H1 (cell line): ENCODE measurements at regions not wholly inside any gene's neighbourhood (a gene's known extent, or its start where the extent isn't known, plus 50 kb on each side); places are given as distances from the start of the nearest gene placed in this dataset.

Experiments used
- CTCF ChIA-PET: fragments of 300-600 bp; sonication (Branson Sonifier 250); formaldehyde crosslinking; loops from one replicate; lab custom pipeline; 2021; ENCODE audit not compliant: partially characterized antibody; lab: Charles Lee
- POLR2A ChIA-PET: fragments of 300-600 bp; sonication (Branson Sonifier 250); formaldehyde crosslinking; loops from one replicate; lab custom pipeline; 2021; ENCODE audit warnings: inconsistent platforms; ENCODE audit not compliant: partially characterized antibody; lab: Charles Lee
- DNase-seq, 2 experiments: peaks; one replicate each; pipeline versions ENCODE4 v3.0.0 to v3.0.0-alpha.2; 2010 to 2022; ENCODE audit warnings: low spot score in 2 of 2, low read depth in 1 of 2, mixed read lengths in 1 of 2
- FAIRE-seq: peaks from 2 replicates; lab custom pipeline; 2011; peaks lifted over from hg19 to GRCh38; lab: Jason Lieb, UNC
- H2AFZ ChIP-seq: 2 replicates; pipeline ENCODE4 v1.8.1; 2012; ENCODE audit warnings: low read length, inconsistent platforms
- H2AK5ac ChIP-seq: 2 replicates; pipeline ENCODE4 v1.6.1; 2013; ENCODE audit warnings: low read depth, low read length
- H2BK120ac ChIP-seq: replicated peaks from 2 replicates; pipeline ENCODE3; 2013; ENCODE audit warnings: low read depth, low read length, inconsistent platforms
- H2BK12ac ChIP-seq: 2 replicates; pipeline ENCODE4 v1.6.1; 2013; ENCODE audit warnings: low read depth, low read length
- H2BK15ac ChIP-seq: 2 replicates; pipeline ENCODE4 v1.6.1; 2013; ENCODE audit warnings: low read length
- H2BK20ac ChIP-seq: 2 replicates; pipeline ENCODE4 v1.6.1; 2013; ENCODE audit warnings: low read length
- H2BK5ac ChIP-seq: 2 replicates; pipeline ENCODE4 v1.6.1; 2013; ENCODE audit warnings: low read depth, low read length
- H3K14ac ChIP-seq: 2 replicates; pipeline ENCODE4 v1.6.1; 2013; ENCODE audit warnings: inconsistent platforms; ENCODE audit not compliant: insufficient read length
- H3K18ac ChIP-seq: 2 replicates; pipeline ENCODE4 v1.6.1; 2013; ENCODE audit warnings: low read length; ENCODE audit errors: extremely low read depth
- H3K23ac ChIP-seq: 2 replicates; pipeline ENCODE4 v1.6.1; 2013; ENCODE audit warnings: inconsistent platforms; ENCODE audit not compliant: insufficient read length
- H3K23me2 ChIP-seq: 2 replicates; pipeline ENCODE4 v1.6.1; 2013; ENCODE audit warnings: low read depth, low read length
- H3K27ac ChIP-seq: 2 replicates; pipeline ENCODE4 v1.6.1; 2011; ENCODE audit warnings: low read depth, low read length, inconsistent platforms
- H3K27me3 ChIP-seq, 4 experiments: replicated peaks in 1 of 4; 1 replicate in 1 of 4; 2 replicates in 3 of 4; pipeline versions ENCODE4 v1.6.1 to v1.8.1; 2011 to 2013; ENCODE audit warnings: low read length in 3 of 4, mild to moderate bottlenecking in 3 of 4, inconsistent platforms in 2 of 4, mixed read lengths in 2 of 4, moderate library complexity in 1 of 4; ENCODE audit not compliant: control insufficient read depth in 3 of 4, insufficient read depth in 3 of 4; ENCODE audit errors: extremely low read depth in 1 of 4
- H3K36me3 ChIP-seq, 4 experiments: 2 replicates each; pipeline versions ENCODE4 v1.6.1 to v1.8.1; 2011 to 2013; ENCODE audit warnings: mild to moderate bottlenecking in 4 of 4, low read length in 3 of 4, moderate library complexity in 2 of 4, control low read depth in 1 of 4, inconsistent platforms in 1 of 4; ENCODE audit not compliant: insufficient read depth in 4 of 4, control insufficient read depth in 2 of 4
- H3K4ac ChIP-seq: replicated peaks from 2 replicates; pipeline ENCODE3; 2013; ENCODE audit warnings: low read length, low read depth, mixed read lengths, inconsistent platforms; ENCODE audit not compliant: insufficient read length
- H3K4me1 ChIP-seq, 4 experiments: replicated peaks in 1 of 4; 1 replicate in 1 of 4; 2 replicates in 3 of 4; pipeline versions ENCODE4 v1.6.1 to v1.8.1; 2011 to 2013; ENCODE audit warnings: low read length in 3 of 4, inconsistent platforms in 2 of 4, mixed read lengths in 1 of 4; ENCODE audit not compliant: insufficient read depth in 4 of 4, control insufficient read depth in 3 of 4
- H3K4me2 ChIP-seq, 2 experiments: 2 replicates each; pipeline versions ENCODE4 v1.6.1 to v1.8.1; 2011 to 2013; ENCODE audit warnings: low read depth in 2 of 2, low read length in 2 of 2, control low read depth in 1 of 2, inconsistent platforms in 1 of 2, mild to moderate bottlenecking in 1 of 2; ENCODE audit not compliant: insufficient read depth in 1 of 2
- H3K4me3 ChIP-seq, 4 experiments: fragments of 200-600, 300-600 bp in 1 of 4; sonication (generic), shearing (Covaris generic), sonication (Bioruptor Twin) in 1 of 4; 2 replicates each; pipeline versions ENCODE4 v1.5.1 to v1.8.1; 2011 to 2016; ENCODE audit warnings: low read length in 4 of 4, low read depth in 3 of 4, control low read depth in 2 of 4, inconsistent platforms in 2 of 4, mild to moderate bottlenecking in 2 of 4, mixed read lengths in 1 of 4, moderate library complexity in 1 of 4; ENCODE audit not compliant: insufficient read depth in 2 of 4; ENCODE audit errors: extremely low read depth in 1 of 4
- H3K56ac ChIP-seq: replicated peaks from 2 replicates; pipeline ENCODE3; 2013; ENCODE audit warnings: low read depth, mild to moderate bottlenecking, mixed read lengths, low read length, inconsistent platforms; ENCODE audit not compliant: insufficient read length
- H3K79me1 ChIP-seq: 2 replicates; pipeline ENCODE4 v1.6.1; 2013; ENCODE audit warnings: low read depth, low read length, control low read depth
- H3K79me2 ChIP-seq, 2 experiments: 2 replicates each; pipeline versions ENCODE4 v1.6.1 to v1.8.1; 2012 to 2013; ENCODE audit warnings: low read length in 2 of 2, mild to moderate bottlenecking in 2 of 2, inconsistent platforms in 1 of 2; ENCODE audit not compliant: insufficient read depth in 2 of 2, control insufficient read depth in 1 of 2
- H3K9ac ChIP-seq, 4 experiments: replicated peaks in 1 of 4; 1 replicate in 1 of 4; 2 replicates in 3 of 4; pipeline versions ENCODE4 v1.6.1 to v1.8.1; 2011 to 2013; ENCODE audit warnings: low read depth in 3 of 4, low read length in 3 of 4, control low read depth in 2 of 4, mild to moderate bottlenecking in 2 of 4, moderate library complexity in 2 of 4, inconsistent platforms in 1 of 4; ENCODE audit errors: extremely low read depth in 1 of 4
- H3K9me3 ChIP-seq, 2 experiments: 2 replicates each; pipeline versions ENCODE4 v1.6.1 to v1.8.1; 2012 to 2013; ENCODE audit warnings: mild to moderate bottlenecking in 2 of 2, moderate library complexity in 2 of 2, control low read depth in 1 of 2, inconsistent platforms in 1 of 2, low read depth in 1 of 2, low read length in 1 of 2, mixed read lengths in 1 of 2; ENCODE audit not compliant: insufficient read depth in 2 of 2
- H4K20me1 ChIP-seq, 2 experiments: replicated peaks in 1 of 2; 2 replicates each; pipeline versions ENCODE3 to v1.8.1; 2011 to 2013; ENCODE audit warnings: inconsistent platforms in 2 of 2, low read length in 2 of 2, mild to moderate bottlenecking in 1 of 2; ENCODE audit not compliant: insufficient read depth in 2 of 2, control insufficient read depth in 1 of 2
- H4K5ac ChIP-seq: 2 replicates; pipeline ENCODE4 v1.6.1; 2013; ENCODE audit warnings: low read length, low read depth, mixed read lengths, inconsistent platforms; ENCODE audit not compliant: insufficient read length
- H4K8ac ChIP-seq: 2 replicates; pipeline ENCODE4 v1.8.0; 2013; ENCODE audit warnings: mild to moderate bottlenecking, moderate library complexity, low read length, inconsistent platforms; ENCODE audit not compliant: insufficient read depth; ENCODE audit errors: extremely low read depth
- H4K91ac ChIP-seq: replicated peaks from 2 replicates; pipeline ENCODE3; 2013; ENCODE audit warnings: low read length, mixed read lengths, inconsistent platforms; ENCODE audit not compliant: insufficient read length
- BACH1 ChIP-seq: IDR thresholded peaks from 2 replicates; pipeline ENCODE4 v1.6.1; 2012; ENCODE audit warnings: low read length, improper control_type of control experiment
- CBX8 ChIP-seq: fragments of 300-800, 300-1000 bp; sonication (generic); IDR thresholded peaks from 2 replicates; pipeline ENCODE4 v1.7.1; 2016; ENCODE audit warnings: low read depth, low read length, borderline replicate concordance
- EZH2 ChIP-seq: fragments of 200-600 bp; sonication (generic); IDR thresholded peaks from 2 replicates; pipeline ENCODE4 v1.7.1; 2012; ENCODE audit warnings: low read depth, mild to moderate bottlenecking, moderate library complexity, low read length, inconsistent platforms; ENCODE audit not compliant: severe bottlenecking
- HDAC6 ChIP-seq: IDR thresholded peaks from one replicate; pipeline ENCODE4 v1.7.1; 2012; ENCODE audit warnings: low read depth, mild to moderate bottlenecking, inconsistent platforms, low read length, moderate library complexity
- JUN ChIP-seq: IDR thresholded peaks from 2 replicates; pipeline ENCODE4 v1.6.1; 2011; ENCODE audit warnings: low read depth, mild to moderate bottlenecking, improper control_type of control experiment, low read length
- JUND ChIP-seq: IDR thresholded peaks from 2 replicates; pipeline ENCODE4 v1.6.1; 2011; ENCODE audit warnings: mild to moderate bottlenecking, improper control_type of control experiment, low read length
- NANOG ChIP-seq: IDR thresholded peaks from 2 replicates; pipeline ENCODE4 v1.6.1; 2011; ENCODE audit warnings: low read length, low read depth, mild to moderate bottlenecking, inconsistent platforms; ENCODE audit not compliant: insufficient read depth, poor library complexity, severe bottlenecking
- NRF1 ChIP-seq: IDR thresholded peaks from 2 replicates; pipeline ENCODE4 v1.6.1; 2011; ENCODE audit warnings: mild to moderate bottlenecking, low read depth, low read length, improper control_type of control experiment
- SIN3A ChIP-seq, 2 experiments: IDR thresholded peaks in 1 of 2; conservative IDR thresholded peaks in 1 of 2; 2 replicates each; pipeline ENCODE4 v1.6.1; 2011 to 2012; ENCODE audit warnings: low read length in 2 of 2, improper control_type of control experiment in 1 of 2, low read depth in 1 of 2, mild to moderate bottlenecking in 1 of 2
- TAF1 ChIP-seq: IDR thresholded peaks from 2 replicates; pipeline ENCODE4 v1.6.1; 2011; ENCODE audit warnings: mild to moderate bottlenecking, low read depth, low read length
- WGBS, 2 experiments: shearing (Covaris generic) in 1 of 2; methylation state at CpG; one replicate each; pipeline versions ENCODE4 v1.1.6 to v1.1.7; 2013 to 2015; ENCODE audit warnings: low lambda C conversion rate in 2 of 2, mixed read lengths in 2 of 2, inconsistent platforms in 1 of 2, low coverage in 1 of 2, missing lambda C conversion rate in 1 of 2; ENCODE audit not compliant: insufficient replicate concordance in 2 of 2, insufficient coverage in 1 of 2, insufficient read length in 1 of 2; ENCODE audit errors: extremely low coverage in 1 of 2, missing lambda C conversion rate in 1 of 2; 5-methylcytosine and 5-hydroxymethylcytosine counted together

GRCh38 chr5:135110785-135111596 is 77.0 kb upstream of the PITX1 start:
- Histone ChIP-seq H3K79me1 (no peaks in the 10 kb centered on the region), H2BK20ac (no peak overlapping the region), H3K4me3 (no peak overlapping the region), H3K9me3 (no peaks in the 10 kb centered on the region), H3K4me1 (no peaks in the 10 kb centered on the region), H3K27me3 (0 out of 7 replicates have a peak, but pooled peaks cover 0 to 3% (median 0%) of the 10 kb centered on the region in 4 experiments), H3K18ac (no peak overlapping the region), H4K91ac (no peak overlapping the region), H2BK15ac (no peak overlapping the region), H3K23me2 (no peaks in the 10 kb centered on the region), H2BK5ac (no peak overlapping the region), H3K56ac (no peak overlapping the region), H2BK12ac (no peak overlapping the region), H3K4me2 (no peak overlapping the region), H3K27ac (no peak overlapping the region), H2AK5ac (no peak overlapping the region), H4K20me1 (no peaks in the 10 kb centered on the region), H4K8ac (no peak overlapping the region), H3K79me2 (no peaks in the 10 kb centered on the region), H3K36me3 (no peaks in the 10 kb centered on the region), H4K5ac (no peak overlapping the region), H3K14ac (no peak overlapping the region), H2AFZ (no peak overlapping the region), H3K9ac (no peak overlapping the region), H3K4ac (no peak overlapping the region), H2BK120ac (no peak overlapping the region), H3K23ac (no peak overlapping the region)
- CTCF ChIA-PET, result interaction anchor here (0.9 to 7.4 kb wide), 7 partner anchors 9 to 106 kb away, joined by 3 to 38 read pairs (median 4); no protein-coding TSS in a partner anchor
- POLR2A ChIA-PET, result no interaction called here
- no peak for FAIRE-seq
- no peak for DNase-seq
- TF ChIP-seq SIN3A (conservative IDR thresholded peaks at IDR 0.05 in 1 of 2, IDR thresholded peaks at IDR 0.05 in 1 of 2; ENCODE audit: low read depth in 1 of 2, low read length in 2 of 2) (no peak), HDAC6 (no peak), JUND (no peak), NANOG (no peak), BACH1 (no peak), TAF1 (no peak), NRF1 (no peak), EZH2 (no peak), JUN (no peak), CBX8 (no peak)
- 89% methylated on average over 11 of the region's 11 CpGs; no CpG with 5 or more reads in 1 of the 2 experiments for WGBS, 2 experiments
